ENCODE measurements at regions not wholly inside any gene's neighbourhood (a gene's known extent, or its start where the extent isn't known, plus 50 kb on each side); places are given as distances from the start of the nearest gene placed in this dataset.

DNA sequence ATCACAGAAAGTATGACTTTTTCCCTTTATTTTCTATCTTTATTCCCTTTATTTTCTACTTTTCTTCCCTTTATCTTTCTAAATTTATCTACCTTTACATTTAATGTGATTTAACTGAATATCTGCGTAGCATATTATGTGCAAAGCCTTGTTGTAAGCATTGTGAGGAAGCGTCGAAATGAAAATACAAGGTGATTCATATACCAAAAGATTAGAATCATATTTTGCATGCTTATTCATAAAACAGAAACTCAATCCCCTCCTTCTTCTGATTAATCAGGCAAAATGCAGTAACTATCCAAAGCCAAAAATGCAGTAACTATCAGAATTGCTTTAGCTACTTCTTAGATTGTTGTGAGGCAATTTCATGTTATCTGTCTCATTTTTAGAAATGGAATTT, 393.0 kb downstream of the CDH19 start:
- H3K9me3 Mint-ChIP-seq = peaks cover 0 to 7% (median 3%) of the 10 kb centered on the region in 5 donors
- no peak overlapping the region for H3K27ac Mint-ChIP-seq
- CTCF ChIA-PET = no interaction called here
- no peaks in the 10 kb centered on the region for H3K4me1 Mint-ChIP-seq
- H3K4me3 Mint-ChIP-seq = no peak overlapping the region
- no peak for DNase-seq
- no peaks in the 10 kb centered on the region for H3K4me1 ChIP-seq (ENCODE audit: insufficient read depth, low read length)
- no peaks in the 10 kb centered on the region for H3K9me3 ChIP-seq (ENCODE audit: low read length)
- H3K36me3 Mint-ChIP-seq = no peaks in the 10 kb centered on the region
- no peak overlapping the region for H3K27ac ChIP-seq (ENCODE audit: low read depth, low read length)
- POLR2A ChIA-PET = no interaction called here
- H3K27me3 ChIP-seq (ENCODE audit: insufficient read depth, low read length, poor library complexity, severe bottlenecking) = no peaks in the 10 kb centered on the region
- no peak overlapping the region for H3K4me3 ChIP-seq (ENCODE audit: low read length)
- H3K27me3 Mint-ChIP-seq = no peaks in the 10 kb centered on the region
- no peaks in the 10 kb centered on the region for H3K36me3 ChIP-seq (ENCODE audit: insufficient read depth, low read length)

DNA sequence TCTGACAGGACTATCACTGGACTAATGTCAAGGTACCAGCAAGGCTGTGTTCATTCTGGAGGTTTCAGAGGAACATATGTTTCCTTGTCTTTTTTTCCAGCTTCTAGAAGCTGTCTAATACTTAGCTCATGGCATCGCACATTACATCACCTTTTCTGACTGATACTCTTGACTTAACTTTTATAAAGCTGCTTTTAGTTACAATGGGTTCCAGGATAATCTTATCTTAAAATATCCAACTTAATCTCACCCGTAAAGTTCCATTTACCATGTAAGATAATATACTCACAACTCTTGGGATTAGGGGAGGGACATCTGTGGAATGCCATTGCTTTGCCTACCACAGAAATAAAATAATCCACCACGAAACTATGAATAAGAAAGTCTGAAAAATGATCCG, 394.2 kb downstream of the CDH19 start:
- H3K4me1 ChIP-seq (ENCODE audit: insufficient read depth, low read length) = no peaks in the 10 kb centered on the region
- H3K27me3 ChIP-seq (ENCODE audit: insufficient read depth, low read length, poor library complexity, severe bottlenecking) = no peaks in the 10 kb centered on the region
- H3K4me3 ChIP-seq (ENCODE audit: low read length) = no peak overlapping the region
- CTCF ChIA-PET = no interaction called here
- H3K36me3 ChIP-seq (ENCODE audit: insufficient read depth, low read length) = no peaks in the 10 kb centered on the region
- Mint-ChIP-seq H3K27me3 (no peaks in the 10 kb centered on the region), H3K36me3 (no peaks in the 10 kb centered on the region), H3K4me3 (no peak overlapping the region), H3K9me3 (peaks cover 0 to 10% (median 2%) of the 10 kb centered on the region in 5 donors), H3K27ac (no peak overlapping the region), H3K4me1 (no peaks in the 10 kb centered on the region)
- DNase-seq = no peak
- no peaks in the 10 kb centered on the region for H3K9me3 ChIP-seq (ENCODE audit: low read length)
- no peak overlapping the region for H3K27ac ChIP-seq (ENCODE audit: low read depth, low read length)
- POLR2A ChIA-PET = no interaction called here

DNA sequence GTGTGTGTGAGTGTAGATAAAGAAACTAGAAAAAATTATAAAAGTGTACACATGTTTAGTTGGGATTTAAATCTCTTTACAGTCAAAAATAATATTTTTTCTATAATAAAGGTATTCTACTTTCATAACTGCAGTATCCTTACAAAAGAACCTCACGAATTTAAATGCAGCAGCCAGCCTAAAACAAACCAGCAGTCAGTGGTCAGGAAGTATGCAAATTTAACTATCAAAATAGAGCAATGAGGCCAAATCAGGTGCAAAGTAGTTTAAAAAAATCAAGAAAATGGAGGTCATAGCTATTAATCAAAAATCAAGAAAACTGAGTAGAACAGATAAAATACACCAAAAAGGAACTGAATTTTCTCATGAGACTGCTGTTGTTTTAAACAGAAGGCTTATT, 407.1 kb downstream of the CDH19 start:
- H3K27ac Mint-ChIP-seq = no peak overlapping the region
- CTCF ChIA-PET = no interaction called here
- Histone ChIP-seq H3K27me3 (ENCODE audit: insufficient read depth, low read length, poor library complexity, severe bottlenecking) (no peaks in the 10 kb centered on the region), H3K9me3 (ENCODE audit: low read length) (no peaks in the 10 kb centered on the region), H3K4me3 (ENCODE audit: low read length) (no peak overlapping the region), H3K4me1 (ENCODE audit: insufficient read depth, low read length) (no peaks in the 10 kb centered on the region), H3K36me3 (ENCODE audit: insufficient read depth, low read length) (no peaks in the 10 kb centered on the region), H3K27ac (ENCODE audit: low read depth, low read length) (no peak overlapping the region)
- peaks cover 0 to 11% (median 2%) of the 10 kb centered on the region in 5 donors for H3K9me3 Mint-ChIP-seq
- H3K36me3 Mint-ChIP-seq = no peaks in the 10 kb centered on the region
- H3K4me1 Mint-ChIP-seq = no peaks in the 10 kb centered on the region
- DNase-seq = no peak
- POLR2A ChIA-PET = no interaction called here
- H3K27me3 Mint-ChIP-seq = no peaks in the 10 kb centered on the region
- no peak overlapping the region for H3K4me3 Mint-ChIP-seq

DNA sequence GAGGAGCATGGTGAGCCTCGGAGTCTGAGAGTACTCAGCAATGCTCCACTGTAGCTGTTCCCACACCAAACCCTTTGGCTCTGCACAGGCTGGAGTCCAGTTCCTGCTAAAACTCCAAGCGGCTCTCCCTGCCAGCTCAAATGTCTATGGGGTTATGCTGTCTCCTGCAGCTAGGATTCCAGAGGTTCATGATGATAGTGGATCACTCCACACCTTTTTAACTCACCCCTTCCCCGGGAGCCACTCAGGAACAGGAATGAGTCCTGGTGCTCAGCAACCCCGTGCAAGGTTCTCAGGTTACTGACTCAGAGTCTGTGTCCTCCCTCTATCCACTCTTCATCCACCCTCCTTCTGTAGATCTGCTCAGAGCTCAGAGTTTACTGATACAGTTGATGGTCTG, 410.0 kb downstream of the CDH19 start:
- Histone ChIP-seq H3K36me3 (ENCODE audit: insufficient read depth, low read length) (no peaks in the 10 kb centered on the region), H3K27me3 (ENCODE audit: insufficient read depth, low read length, poor library complexity, severe bottlenecking) (no peaks in the 10 kb centered on the region), H3K4me3 (ENCODE audit: low read length) (no peak overlapping the region), H3K4me1 (ENCODE audit: insufficient read depth, low read length) (no peaks in the 10 kb centered on the region), H3K27ac (ENCODE audit: low read depth, low read length) (no peak overlapping the region), H3K9me3 (ENCODE audit: low read length) (no peaks in the 10 kb centered on the region)
- POLR2A ChIA-PET = no interaction called here
- Mint-ChIP-seq H3K36me3 (no peaks in the 10 kb centered on the region), H3K9me3 (peaks cover 0 to 10% (median 2%) of the 10 kb centered on the region in 5 donors), H3K4me1 (no peaks in the 10 kb centered on the region), H3K27ac (no peak overlapping the region), H3K4me3 (no peak overlapping the region), H3K27me3 (no peaks in the 10 kb centered on the region)
- CTCF ChIA-PET = no interaction called here
- DNase-seq = no peak

DNA sequence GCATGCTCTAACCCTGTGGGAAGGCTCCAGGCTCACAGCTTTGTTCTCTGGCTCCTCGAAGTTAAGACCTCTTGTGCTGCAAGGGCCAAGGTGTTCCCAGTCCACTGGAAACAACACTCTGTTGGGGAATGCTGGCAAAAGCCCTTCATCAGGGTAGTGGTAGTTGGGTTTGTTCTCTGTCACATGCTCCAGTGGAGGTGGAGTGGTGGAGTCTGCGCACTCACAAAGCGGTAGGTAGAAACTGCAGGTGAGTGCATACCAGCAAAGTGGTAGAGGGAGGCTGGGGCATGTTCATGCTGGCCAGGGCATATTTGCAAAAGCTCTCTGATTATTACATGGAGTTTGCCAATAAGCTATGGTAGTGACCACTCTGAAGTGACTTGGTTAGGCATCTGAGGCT, 410.5 kb downstream of the CDH19 start:
- Histone ChIP-seq H3K9me3 (ENCODE audit: low read length) (no peaks in the 10 kb centered on the region), H3K4me3 (ENCODE audit: low read length) (no peak overlapping the region), H3K4me1 (ENCODE audit: insufficient read depth, low read length) (no peaks in the 10 kb centered on the region), H3K27ac (ENCODE audit: low read depth, low read length) (no peak overlapping the region), H3K27me3 (ENCODE audit: insufficient read depth, low read length, poor library complexity, severe bottlenecking) (no peaks in the 10 kb centered on the region), H3K36me3 (ENCODE audit: insufficient read depth, low read length) (no peaks in the 10 kb centered on the region)
- Mint-ChIP-seq H3K27ac (no peak overlapping the region), H3K27me3 (no peaks in the 10 kb centered on the region), H3K4me3 (no peak overlapping the region), H3K36me3 (no peaks in the 10 kb centered on the region), H3K4me1 (no peaks in the 10 kb centered on the region), H3K9me3 (peaks cover 0 to 10% (median 2%) of the 10 kb centered on the region in 5 donors)
- CTCF ChIA-PET = no interaction called here
- DNase-seq = no peak
- POLR2A ChIA-PET = no interaction called here

DNA sequence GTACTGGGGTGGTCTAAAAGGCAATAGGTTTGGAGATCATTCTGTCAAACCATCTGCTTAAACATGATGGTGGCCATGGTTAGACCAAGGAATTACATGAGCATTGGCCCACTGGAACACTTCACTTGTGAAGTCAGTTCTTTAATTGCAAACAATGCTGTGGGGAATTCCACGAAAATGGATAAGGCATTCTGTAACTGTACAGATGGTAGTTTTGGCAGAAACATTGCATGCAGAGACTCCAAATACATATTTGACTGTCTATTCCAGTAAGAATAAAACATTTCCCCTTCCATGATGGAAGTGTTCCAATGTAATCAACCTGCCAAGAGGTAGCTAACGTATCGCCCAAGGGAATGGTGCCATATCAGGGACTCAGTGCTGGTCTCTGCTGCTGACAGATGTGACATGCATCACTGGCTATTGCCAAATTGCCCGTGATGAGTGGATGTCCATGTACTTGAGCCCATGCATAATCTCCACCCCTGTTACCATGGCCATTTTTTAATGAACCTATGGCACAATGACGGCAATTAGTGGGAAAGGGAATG, 417.9 kb downstream of the CDH7 start:
- Histone ChIP-seq H3K9me3 (ENCODE audit: low read length) (no peaks in the 10 kb centered on the region), H3K36me3 (ENCODE audit: insufficient read depth, low read length) (no peaks in the 10 kb centered on the region), H3K27me3 (ENCODE audit: insufficient read depth, low read length, poor library complexity, severe bottlenecking) (no peaks in the 10 kb centered on the region), H3K4me1 (ENCODE audit: insufficient read depth, low read length) (no peaks in the 10 kb centered on the region), H3K27ac (ENCODE audit: low read depth, low read length) (no peak overlapping the region), H3K4me3 (ENCODE audit: low read length) (no peak overlapping the region)
- Mint-ChIP-seq H3K4me1 (no peaks in the 10 kb centered on the region), H3K9me3 (peaks cover 3 to 35% (median 10%) of the 10 kb centered on the region in 5 donors), H3K36me3 (no peaks in the 10 kb centered on the region), H3K27ac (no peak overlapping the region), H3K27me3 (no peaks in the 10 kb centered on the region), H3K4me3 (no peak overlapping the region)
- ChIA-PET POLR2A (no interaction called here), CTCF (no interaction called here)
- no peak for DNase-seq

DNA sequence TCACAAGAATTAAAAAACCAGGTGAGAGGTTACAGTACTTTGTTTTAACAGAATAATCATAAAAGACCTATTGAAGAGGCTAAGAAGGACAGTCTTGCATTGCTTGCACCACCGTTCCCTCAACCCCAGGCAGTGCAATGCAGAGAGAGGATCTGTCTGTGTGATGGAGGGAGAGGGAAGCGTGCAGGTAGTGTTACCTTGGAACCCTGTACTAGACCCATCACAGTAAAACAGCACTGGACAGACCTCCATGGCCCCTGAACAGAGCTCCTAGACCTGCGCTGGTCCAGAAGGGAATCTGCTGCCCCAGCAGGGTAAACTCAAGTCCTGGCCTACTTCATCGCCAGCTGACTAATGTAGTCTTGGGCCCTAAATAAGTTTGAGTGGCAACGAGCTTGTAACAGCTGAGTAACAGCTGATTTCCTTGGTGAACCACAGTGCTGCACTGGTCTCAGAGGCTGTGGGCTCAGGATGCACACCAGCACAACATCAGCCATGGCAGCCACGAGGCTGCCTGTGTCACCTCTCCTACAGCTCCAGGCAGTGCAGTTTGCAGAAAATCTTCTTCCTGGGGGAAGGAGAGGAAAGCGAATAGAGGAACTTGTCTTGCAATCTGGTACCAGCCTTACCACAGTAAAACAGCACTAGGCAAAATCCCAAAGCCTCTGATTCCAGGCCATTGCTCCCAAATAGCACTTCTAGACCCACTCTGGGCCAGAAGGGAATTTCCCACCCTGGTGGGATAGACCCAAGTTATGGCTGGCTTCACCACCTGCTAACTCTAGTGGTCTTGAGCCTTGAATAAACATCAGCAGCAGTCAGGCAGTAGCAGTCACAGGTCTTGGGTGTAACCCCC, 417.2 kb downstream of the CDH7 start:
- POLR2A ChIA-PET = no interaction called here
- DNase-seq = no peak
- H3K4me1 Mint-ChIP-seq = no peaks in the 10 kb centered on the region

DNA sequence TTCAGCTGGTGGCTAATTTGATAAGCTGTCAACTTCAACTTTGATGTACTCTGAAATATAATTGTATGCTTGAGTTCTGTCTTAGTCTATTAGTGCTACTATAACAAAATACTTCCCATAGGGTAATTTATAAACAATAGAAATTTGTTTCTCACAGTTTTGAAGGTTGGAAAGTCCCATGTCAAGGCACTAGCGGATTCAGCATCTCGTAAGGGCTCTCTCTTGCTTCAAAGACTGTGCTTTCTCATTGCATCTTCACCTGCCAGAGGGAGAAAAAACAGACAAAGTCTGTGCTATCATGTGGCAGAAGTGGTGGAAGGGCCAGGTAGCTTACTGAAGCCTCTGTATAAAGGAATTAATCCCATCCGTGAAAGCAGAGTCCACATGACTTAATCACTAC, 409.2 kb downstream of the CDH7 start:
- Mint-ChIP-seq H3K4me3 (no peak overlapping the region), H3K36me3 (no peaks in the 10 kb centered on the region), H3K4me1 (no peaks in the 10 kb centered on the region), H3K27ac (no peak overlapping the region), H3K27me3 (no peaks in the 10 kb centered on the region), H3K9me3 (peaks cover 3 to 28% (median 12%) of the 10 kb centered on the region in 5 donors)
- Histone ChIP-seq H3K4me1 (ENCODE audit: insufficient read depth, low read length) (no peaks in the 10 kb centered on the region), H3K4me3 (ENCODE audit: low read length) (no peak overlapping the region), H3K9me3 (ENCODE audit: low read length) (no peaks in the 10 kb centered on the region), H3K27ac (ENCODE audit: low read depth, low read length) (no peak overlapping the region), H3K27me3 (ENCODE audit: insufficient read depth, low read length, poor library complexity, severe bottlenecking) (no peaks in the 10 kb centered on the region), H3K36me3 (ENCODE audit: insufficient read depth, low read length) (no peaks in the 10 kb centered on the region)
- ChIA-PET CTCF (no interaction called here), POLR2A (no interaction called here)
- DNase-seq = no peak

More for the DNA sequence above, 417.2 kb downstream of the CDH7 start:
- peaks cover 0 to 32% (median 10%) of the 10 kb centered on the region in 5 donors for H3K9me3 Mint-ChIP-seq
- H3K4me3 Mint-ChIP-seq = no peak overlapping the region
- Histone ChIP-seq H3K4me1 (ENCODE audit: insufficient read depth, low read length) (no peaks in the 10 kb centered on the region), H3K9me3 (ENCODE audit: low read length) (no peaks in the 10 kb centered on the region), H3K27ac (ENCODE audit: low read depth, low read length) (no peak overlapping the region), H3K4me3 (ENCODE audit: low read length) (no peak overlapping the region), H3K36me3 (ENCODE audit: insufficient read depth, low read length) (no peaks in the 10 kb centered on the region), H3K27me3 (ENCODE audit: insufficient read depth, low read length, poor library complexity, severe bottlenecking) (no peaks in the 10 kb centered on the region)
- CTCF ChIA-PET = no interaction called here
- no peaks in the 10 kb centered on the region for H3K36me3 Mint-ChIP-seq
- no peaks in the 10 kb centered on the region for H3K27me3 Mint-ChIP-seq
- no peak overlapping the region for H3K27ac Mint-ChIP-seq
